SK-N-SH (cell line): ENCODE measurements at regions not wholly inside any gene's neighbourhood (a gene's known extent, or its start where the extent isn't known, plus 50 kb on each side); places are given as distances from the start of the nearest gene placed in this dataset.

ENCODE experiments used
- CTCF ChIA-PET: fragments of 300-600, 350-600 bp; formaldehyde crosslinking; extraction: SDS; loops from one replicate; lab custom pipeline; 2021; lab: Yijun Ruan, JAX
- POLR2A ChIA-PET: fragments of 350-600 bp; sonication (Branson Sonifier 250); formaldehyde crosslinking; extraction: SDS; loops from one replicate; lab custom pipeline; 2020; ENCODE audit warnings: antibody characterized with exemption, inconsistent platforms; lab: Yijun Ruan, JAX
- DNase-seq: peaks from one replicate; pipeline ENCODE4 v3.0.0; 2012
- H2AFZ ChIP-seq: fragments of 200-600 bp; sonication (generic); 2 replicates; pipeline ENCODE4 v1.8.1; 2016; ENCODE audit warnings: antibody characterized with exemption, mild to moderate bottlenecking, low read depth
- H3F3A ChIP-seq: fragments of 200-600 bp; sonication (generic); replicated peaks from 2 replicates; pipeline ENCODE3; 2016; ENCODE audit warnings: antibody characterized with exemption, mild to moderate bottlenecking; ENCODE audit not compliant: insufficient read depth
- H3K27ac ChIP-seq, 2 experiments: fragments of 200-500 bp in 1 of 2; fragments of 200-600 bp in 1 of 2; sonication (Bioruptor generic) in 1 of 2; sonication (generic), shearing (Covaris generic) in 1 of 2; 2 replicates each; pipeline versions ENCODE4 v1.5.1 to v1.6.1; 2014 to 2016; ENCODE audit warnings: low read depth in 2 of 2, inconsistent platforms in 1 of 2, low read length in 1 of 2, mild to moderate bottlenecking in 1 of 2, mixed read lengths in 1 of 2
- H3K27me3 ChIP-seq: fragments of 200-600 bp; sonication (generic), shearing (Covaris generic); 2 replicates; pipeline ENCODE4 v1.6.1; 2016; ENCODE audit warnings: mixed run types; ENCODE audit not compliant: insufficient read depth
- H3K36me3 ChIP-seq, 2 experiments: fragments of 200-500 bp in 1 of 2; fragments of 200-600 bp in 1 of 2; sonication (Bioruptor generic) in 1 of 2; sonication (generic) in 1 of 2; replicated peaks in 1 of 2; 2 replicates each; pipeline versions ENCODE3 to v1.5.1; 2014 to 2016; ENCODE audit warnings: low read length in 1 of 2, mild to moderate bottlenecking in 1 of 2; ENCODE audit not compliant: insufficient read depth in 2 of 2, control insufficient read depth in 1 of 2
- H3K4me1 ChIP-seq, 2 experiments: fragments of 200-500 bp in 1 of 2; fragments of 200-600 bp in 1 of 2; sonication (Bioruptor generic) in 1 of 2; sonication (generic), shearing (Covaris generic) in 1 of 2; 2 replicates each; pipeline versions ENCODE4 v1.5.1 to v1.6.1; 2014 to 2016; ENCODE audit warnings: low read depth in 1 of 2, low read length in 1 of 2, mixed run types in 1 of 2; ENCODE audit not compliant: insufficient read depth in 2 of 2, control insufficient read depth in 1 of 2
- H3K4me2 ChIP-seq: fragments of 200-600 bp; sonication (generic), shearing (Covaris generic); 2 replicates; pipeline ENCODE4 v1.6.1; 2017; ENCODE audit warnings: mixed run types
- H3K4me3 ChIP-seq, 2 experiments: fragments of 200-500 bp in 1 of 2; fragments of 200-600 bp in 1 of 2; sonication (Bioruptor generic) in 1 of 2; sonication (generic), shearing (Covaris generic) in 1 of 2; 2 replicates each; pipeline versions ENCODE4 v1.5.1 to v1.8.1; 2014 to 2016; ENCODE audit warnings: low read depth in 2 of 2, inconsistent platforms in 1 of 2, low read length in 1 of 2, mild to moderate bottlenecking in 1 of 2, mixed read lengths in 1 of 2, moderate library complexity in 1 of 2
- H3K79me2 ChIP-seq: fragments of 200-600 bp; sonication (generic); 2 replicates; pipeline ENCODE4 v1.8.1; 2017; ENCODE audit warnings: mild to moderate bottlenecking; ENCODE audit not compliant: insufficient read depth
- H3K9ac ChIP-seq: fragments of 200-600 bp; sonication (generic); 2 replicates; pipeline ENCODE4 v1.6.1; 2017; ENCODE audit warnings: mixed run types
- H3K9me2 ChIP-seq: fragments of 200-600 bp; sonication (generic); 2 replicates; pipeline ENCODE4 v1.6.1; 2017; ENCODE audit warnings: mixed run types
- H3K9me3 ChIP-seq: fragments of 200-600 bp; sonication (generic); 2 replicates; pipeline ENCODE4 v1.6.1; 2017; ENCODE audit warnings: mixed run types, mild to moderate bottlenecking, moderate library complexity
- H4K20me1 ChIP-seq: fragments of 200-600 bp; sonication (generic); 2 replicates; pipeline ENCODE4 v1.6.1; 2017; ENCODE audit warnings: mild to moderate bottlenecking, mixed run types; ENCODE audit not compliant: insufficient read depth
- ELF1 ChIP-seq: IDR thresholded peaks from 2 replicates; pipeline ENCODE4 v1.4.0; 2012
- EP300 ChIP-seq, 2 experiments: IDR thresholded peaks; 2 replicates each; pipeline versions ENCODE4 v1.4.0 to v1.6.1; 2012; ENCODE audit warnings: borderline replicate concordance in 1 of 2, low read depth in 1 of 2, low read length in 1 of 2
- EZH2phosphoT487 ChIP-seq: fragments of 200-600 bp; sonication (generic); IDR thresholded peaks from 2 replicates; pipeline ENCODE4 v1.6.1; 2017; ENCODE audit warnings: low read depth, mixed run types, mild to moderate bottlenecking, antibody characterized with exemption, moderate library complexity, borderline replicate concordance
- FOXJ3 ChIP-seq: sonication (generic); formaldehyde crosslinking; IDR thresholded peaks from 2 replicates; pipeline ENCODE4 v1.5.1; 2020; ENCODE audit warnings: mild to moderate bottlenecking, missing genetic modification reagents
- FOXM1 ChIP-seq: IDR thresholded peaks from 2 replicates; pipeline ENCODE4 v1.4.0; 2012; ENCODE audit warnings: low read depth, mild to moderate bottlenecking
- GATA2 ChIP-seq: sonication (generic); formaldehyde crosslinking; IDR thresholded peaks from 2 replicates; pipeline ENCODE4 v1.5.0; 2020; ENCODE audit warnings: mild to moderate bottlenecking, missing genetic modification reagents
- JUND ChIP-seq: IDR thresholded peaks from 2 replicates; pipeline ENCODE4 v1.4.0; 2012
- MEF2A ChIP-seq: IDR thresholded peaks from 2 replicates; pipeline ENCODE4 v1.4.0; 2012; ENCODE audit warnings: low read depth, borderline replicate concordance
- NRF1 ChIP-seq: IDR thresholded peaks from 2 replicates; pipeline ENCODE4 v1.6.1; 2012; ENCODE audit warnings: low read depth, mild to moderate bottlenecking, low read length
- POLR2AphosphoS5 ChIP-seq: IDR thresholded peaks from 2 replicates; pipeline ENCODE4 v1.6.1; 2012; ENCODE audit warnings: low read depth, low read length
- RAD21 ChIP-seq: IDR thresholded peaks from 2 replicates; pipeline ENCODE4 v1.6.1; 2012; ENCODE audit warnings: mild to moderate bottlenecking, low read length
- RCOR1 ChIP-seq: fragments of 150-350 bp; IDR thresholded peaks from 2 replicates; pipeline ENCODE4 v1.6.1; 2017; ENCODE audit warnings: antibody characterized with exemption, low read length
- RXRA ChIP-seq: IDR thresholded peaks from 2 replicates; pipeline ENCODE4 v1.4.0; 2012; ENCODE audit warnings: low read depth, mild to moderate bottlenecking, borderline replicate concordance
- SMC3 ChIP-seq: IDR thresholded peaks from 2 replicates; pipeline ENCODE4 v1.6.1; 2012; ENCODE audit warnings: low read depth, low read length, improper control_type of control experiment
- TCF12 ChIP-seq: IDR thresholded peaks from 2 replicates; pipeline ENCODE4 v1.4.0; 2012
- USF2 ChIP-seq: fragments of 150-350 bp; IDR thresholded peaks from 2 replicates; pipeline ENCODE4 v1.6.1; 2017; ENCODE audit warnings: antibody characterized with exemption, low read length, low read depth, borderline replicate concordance
- WGBS: methylation state at CpG from one replicate; pipeline ENCODE4 v1.1.6; 2017; ENCODE audit warnings: low lambda C conversion rate; 5-methylcytosine and 5-hydroxymethylcytosine counted together
- TF ChIP-seq, protein P1 (sequence below): fragments of 150-350 bp; IDR thresholded peaks from 2 replicates; pipeline ENCODE4 v1.6.1; 2016; ENCODE audit warnings: mild to moderate bottlenecking, low read depth, low read length

DNA sequence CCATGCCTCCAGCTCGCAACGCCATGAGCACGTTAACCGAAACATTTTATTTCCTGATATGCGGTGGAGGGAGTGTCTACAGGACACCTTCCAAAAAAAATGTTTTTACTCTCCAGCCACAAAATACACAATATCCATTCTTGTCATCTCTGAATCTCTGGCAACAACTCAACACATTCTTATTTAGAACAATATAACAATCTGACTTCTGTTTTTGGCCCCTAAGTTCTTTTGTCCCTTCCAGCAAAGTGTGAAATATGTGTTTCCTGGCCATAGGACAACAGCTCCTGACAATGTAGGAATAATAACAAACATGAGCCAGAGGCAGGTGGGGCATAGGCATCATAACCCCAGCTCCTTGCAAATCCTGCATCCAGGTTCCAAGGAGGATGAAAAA is 163.0 kb downstream of the DDX1 start:
- Histone ChIP-seq H3K79me2 (no peaks in the 10 kb centered on the region), H2AFZ (no peak overlapping the region), H3K27ac (no peak overlapping the region), H3K36me3 (no peaks in the 10 kb centered on the region), H3K9ac (no peak overlapping the region), H3K27me3 (no peaks in the 10 kb centered on the region), H3K9me3 (0 out of 2 replicates have a peak, but pooled peaks cover 4% of the 10 kb centered on the region), H4K20me1 (no peaks in the 10 kb centered on the region), H3K9me2 (no peaks in the 10 kb centered on the region), H3K4me3 (no peak overlapping the region), H3F3A (no peaks in the 10 kb centered on the region), H3K4me1 (no peaks in the 10 kb centered on the region; a peak in 1 of 4 replicates), H3K4me2 (no peak overlapping the region)
- ChIA-PET CTCF (interaction anchor here (1.2 kb wide), 1 partner anchor 10 kb away, joined by 5 read pairs; no protein-coding TSS in a partner anchor), POLR2A (no interaction called here)
- no peak for DNase-seq
- 78% methylated on average over 5 of the region's 5 CpGs for WGBS
- TF ChIP-seq, protein P1, sequence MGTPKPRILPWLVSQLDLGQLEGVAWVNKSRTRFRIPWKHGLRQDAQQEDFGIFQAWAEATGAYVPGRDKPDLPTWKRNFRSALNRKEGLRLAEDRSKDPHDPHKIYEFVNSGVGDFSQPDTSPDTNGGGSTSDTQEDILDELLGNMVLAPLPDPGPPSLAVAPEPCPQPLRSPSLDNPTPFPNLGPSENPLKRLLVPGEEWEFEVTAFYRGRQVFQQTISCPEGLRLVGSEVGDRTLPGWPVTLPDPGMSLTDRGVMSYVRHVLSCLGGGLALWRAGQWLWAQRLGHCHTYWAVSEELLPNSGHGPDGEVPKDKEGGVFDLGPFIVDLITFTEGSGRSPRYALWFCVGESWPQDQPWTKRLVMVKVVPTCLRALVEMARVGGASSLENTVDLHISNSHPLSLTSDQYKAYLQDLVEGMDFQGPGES, result no peak
- TF ChIP-seq POLR2AphosphoS5 (no peak), USF2 (no peak), EZH2phosphoT487 (no peak), TCF12 (no peak), RCOR1 (no peak), NRF1 (no peak), ELF1 (no peak), SMC3 (no peak), RXRA (no peak), FOXM1 (no peak), GATA2 (CRISPR knock-in tag) (no peak), JUND (no peak), RAD21 (no peak), MEF2A (no peak), EP300 (IDR thresholded peaks at IDR 0.05; ENCODE audit: borderline replicate concordance in 1 of 2, low read depth in 1 of 2, low read length in 1 of 2) (no peak), FOXJ3 (CRISPR knock-in tag) (no peak)

GRCh38 chr2:15755528-15755927 is 163.9 kb downstream of the DDX1 start:
- TF ChIP-seq EP300 (IDR thresholded peaks at IDR 0.05; ENCODE audit: borderline replicate concordance in 1 of 2, low read depth in 1 of 2, low read length in 1 of 2), result no peak
- TF ChIP-seq ELF1, result no peak
- TF ChIP-seq, all 33 proteins: peak for 0
- Histone ChIP-seq H3F3A (no peaks in the 10 kb centered on the region), H3K4me3 (no peak overlapping the region), H2AFZ (no peak overlapping the region), H3K9me3 (0 out of 2 replicates have a peak, but pooled peaks cover 4% of the 10 kb centered on the region), H3K79me2 (no peaks in the 10 kb centered on the region), H3K36me3 (no peaks in the 10 kb centered on the region), H3K9ac (no peak overlapping the region), H3K27ac (no peak overlapping the region), H3K4me1 (no peaks in the 10 kb centered on the region), H3K4me2 (no peak overlapping the region), H3K9me2 (no peaks in the 10 kb centered on the region), H4K20me1 (no peaks in the 10 kb centered on the region), H3K27me3 (no peaks in the 10 kb centered on the region)
- no peak for DNase-seq
- WGBS, result 26% methylated on average over 2 of the region's 2 CpGs
- ChIA-PET POLR2A (no interaction called here), CTCF (interaction anchor here (0.6 to 1.2 kb wide), 3 partner anchors 9 to 87 kb away, joined by 4 to 5 read pairs (median 4); no protein-coding TSS in a partner anchor)
